ENCODE measurements at regions not wholly inside any gene's neighbourhood (a gene's known extent, or its start where the extent isn't known, plus 50 kb on each side); places are given as distances from the start of the nearest gene placed in this dataset.

GRCh38 chr5:35341189-35341588, 110.9 kb upstream of the PRLR start:
- TF ChIP-seq ZNF274 (IDR thresholded peaks at IDR 0.05; ENCODE audit: low read depth, low read length): no peak
- H3K4me3 ChIP-seq (ENCODE audit: low read length): no peak overlapping the region

GRCh38 chr5:35339616-35340100, 109.4 kb upstream of the PRLR start:
- no peak for TF ChIP-seq ZNF274 (IDR thresholded peaks at IDR 0.05; ENCODE audit: low read depth, low read length)
- H3K4me3 ChIP-seq (ENCODE audit: low read length): no peak overlapping the region

- no peak for TF ChIP-seq ZNF274 (IDR thresholded peaks at IDR 0.05; ENCODE audit: low read depth, low read length)
- no peak overlapping the region for H3K4me3 ChIP-seq (ENCODE audit: low read length)
Observed at GRCh38 chr5:35339006-35339405, 108.7 kb upstream of the PRLR start.

- no peak overlapping the region for H3K4me3 ChIP-seq (ENCODE audit: low read length)
- TF ChIP-seq ZNF274 (IDR thresholded peaks at IDR 0.05; ENCODE audit: low read depth, low read length): no peak
Observed at GRCh38 chr5:35338157-35338453, 107.8 kb upstream of the PRLR start.

DNA sequence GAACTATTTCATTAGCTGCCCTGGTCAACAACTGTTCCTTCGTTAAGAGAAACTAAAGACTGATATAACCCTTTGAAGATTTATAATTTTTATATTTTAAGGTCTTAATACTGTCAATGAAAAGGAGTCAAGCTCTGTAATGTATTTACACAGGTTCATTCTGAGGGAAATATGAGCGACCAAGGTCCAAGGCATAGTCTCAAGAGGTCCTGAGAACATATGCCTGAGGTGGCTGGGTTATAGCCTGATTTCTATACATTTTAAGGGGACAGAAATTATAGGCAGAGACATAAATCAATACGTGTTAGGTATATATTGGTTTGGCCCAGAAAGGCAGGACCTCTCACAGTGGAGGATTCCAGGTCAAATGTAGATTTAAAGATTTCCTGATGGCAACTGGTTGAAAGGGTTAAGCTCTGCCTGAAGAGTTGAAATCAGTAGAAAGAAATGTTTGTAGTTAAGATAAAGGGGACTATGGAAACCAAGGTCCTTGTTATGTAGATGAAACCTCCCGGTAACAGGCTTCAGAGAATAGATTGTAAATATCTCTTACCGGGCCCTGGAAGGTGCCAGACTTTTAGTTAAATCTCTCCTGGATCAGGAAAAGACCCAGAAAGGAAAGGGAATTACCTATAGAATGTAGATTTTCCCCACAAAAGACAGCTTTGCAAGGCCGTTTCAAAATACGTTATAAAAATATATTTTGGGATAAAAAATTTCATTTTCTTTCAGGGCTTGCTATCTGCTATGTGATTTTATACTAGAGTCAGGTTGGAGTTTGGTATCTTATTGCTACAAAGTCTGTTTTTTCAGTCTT, 107.3 kb upstream of the PRLR start:
- no peak for TF ChIP-seq ZNF274 (IDR thresholded peaks at IDR 0.05; ENCODE audit: low read depth, low read length)
- H3K4me3 ChIP-seq (ENCODE audit: low read length): no peak overlapping the region

DNA sequence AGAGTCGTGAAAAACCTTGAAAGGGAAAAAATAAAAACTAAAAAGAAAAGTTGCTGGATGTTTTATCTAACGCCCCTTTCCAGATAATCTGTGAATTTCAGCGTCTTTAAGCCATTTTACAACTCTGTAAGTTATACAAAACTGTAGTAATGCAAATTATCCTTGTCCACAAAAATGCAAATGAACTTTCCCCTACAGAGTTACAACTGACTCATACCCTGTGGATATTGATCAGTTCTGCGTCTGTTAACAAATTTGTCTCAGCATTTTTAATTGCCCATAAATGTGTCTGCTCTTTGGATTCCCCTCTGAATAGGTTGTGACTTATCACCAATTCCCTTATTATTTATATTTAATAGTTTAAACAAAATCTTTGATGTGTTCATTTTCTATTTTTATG, 105.9 kb upstream of the PRLR start:
- no peak overlapping the region for H3K4me3 ChIP-seq (ENCODE audit: low read length)
- TF ChIP-seq ZNF274 (IDR thresholded peaks at IDR 0.05; ENCODE audit: low read depth, low read length): no peak

DNA sequence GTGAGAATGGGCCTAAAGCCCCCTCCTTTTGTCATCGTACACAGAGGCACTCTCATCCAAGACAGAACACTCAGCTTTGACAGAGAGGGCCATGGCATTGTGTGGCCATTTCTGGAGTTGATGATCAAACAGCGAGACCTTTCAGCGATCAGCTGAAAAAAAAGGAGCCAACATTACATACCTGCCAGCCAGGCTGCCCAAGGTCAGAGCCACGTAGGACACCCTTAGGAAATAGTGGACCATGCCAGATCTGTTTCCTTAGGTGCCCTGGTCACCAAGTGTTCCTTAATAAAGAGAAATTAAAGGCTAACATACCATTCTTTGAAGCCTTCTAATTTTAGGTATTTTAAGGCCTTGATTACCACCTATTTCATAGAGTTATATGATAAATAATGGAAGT, 105.5 kb upstream of the PRLR start:
- TF ChIP-seq ZNF274 (IDR thresholded peaks at IDR 0.05; ENCODE audit: low read depth, low read length): no peak
- H3K4me3 ChIP-seq (ENCODE audit: low read length): no peak overlapping the region

DNA sequence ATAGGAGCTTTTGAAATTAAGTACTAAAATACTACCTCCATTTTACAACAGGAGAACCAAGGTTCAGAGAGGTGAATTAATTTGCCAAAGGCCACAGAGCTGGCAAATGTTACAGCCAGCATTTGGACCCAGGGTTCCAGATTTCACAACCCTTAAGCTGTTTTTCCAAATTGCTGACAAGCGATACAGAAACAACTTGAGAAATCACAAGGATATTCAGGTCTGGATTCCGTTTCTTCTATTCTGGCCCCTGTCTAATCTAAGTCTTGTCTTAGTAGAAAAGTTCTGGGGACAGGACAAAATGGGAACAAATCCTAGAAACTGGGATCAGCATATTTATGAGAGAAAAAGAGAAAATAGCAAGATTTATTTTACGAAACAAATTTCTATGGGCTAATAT, 103.1 kb upstream of the PRLR start:
- H3K4me3 ChIP-seq (ENCODE audit: low read length): no peak overlapping the region
- no peak for TF ChIP-seq ZNF274 (IDR thresholded peaks at IDR 0.05; ENCODE audit: low read depth, low read length)

DNA sequence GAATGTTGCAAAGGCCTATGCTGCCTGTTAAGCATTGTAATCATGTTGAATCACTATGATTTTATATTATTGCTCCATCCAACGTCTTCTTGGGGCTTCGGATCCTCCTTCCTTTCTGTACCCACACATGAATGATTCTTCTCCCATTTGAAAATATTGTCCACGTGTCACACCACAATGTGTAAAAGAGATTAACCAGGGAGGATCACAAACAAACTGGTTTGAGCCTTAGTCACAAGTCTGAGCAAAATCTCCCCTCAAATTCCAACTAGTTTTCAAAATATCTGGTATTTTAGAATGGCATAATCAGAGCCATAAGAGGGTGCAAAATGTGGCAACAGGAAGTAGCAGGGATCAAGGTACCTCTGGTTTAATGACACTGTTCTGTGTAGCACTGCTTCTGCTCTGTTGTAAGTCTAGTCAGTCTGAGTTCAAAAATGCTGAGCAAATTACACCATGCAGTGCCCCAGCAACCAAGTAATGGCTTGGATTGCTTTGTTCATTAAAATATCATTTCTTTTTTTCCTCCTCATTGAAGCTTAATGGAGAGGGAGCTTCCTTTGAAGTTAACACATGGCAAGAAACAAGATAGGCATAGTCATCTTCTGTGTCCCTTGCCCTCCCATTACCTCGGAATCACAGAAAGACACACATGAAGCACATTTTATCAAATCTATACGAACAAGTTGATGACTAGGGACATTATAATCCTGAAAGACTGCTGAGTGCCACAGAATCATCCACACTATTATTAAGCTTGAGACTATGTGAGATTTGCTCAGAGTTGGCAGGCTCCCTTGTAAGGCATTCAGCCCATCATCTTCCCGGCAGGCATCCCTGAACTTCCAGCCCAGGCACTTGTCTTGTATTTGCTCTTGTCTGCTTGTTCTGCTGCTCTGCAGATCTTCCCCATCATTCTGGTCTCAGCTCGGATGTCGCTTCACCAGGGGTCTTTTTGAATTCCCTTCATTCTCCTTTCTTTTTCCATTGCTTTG, 102.0 kb upstream of the PRLR start:
- TF ChIP-seq ZNF274 (IDR thresholded peaks at IDR 0.05; ENCODE audit: low read depth, low read length): no peak

DNA sequence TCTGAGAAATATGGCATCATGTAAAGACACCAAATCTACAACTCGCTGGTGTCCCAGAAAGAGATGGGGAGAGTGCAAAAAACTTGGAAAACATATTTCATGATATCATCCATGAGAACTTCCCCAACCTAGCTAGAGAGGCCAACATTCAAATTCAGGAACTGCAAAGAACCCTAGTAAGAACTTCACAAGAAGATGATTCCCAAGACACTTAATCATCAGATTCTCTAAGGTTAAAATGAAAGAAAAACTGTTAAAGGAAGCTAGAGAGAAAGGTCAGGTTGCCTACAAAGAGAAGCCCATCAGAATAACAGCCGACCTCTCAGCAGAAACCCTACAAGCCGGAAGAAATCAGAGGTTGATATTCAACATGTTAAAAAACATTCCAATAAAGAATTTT, 95.5 kb upstream of the PRLR start:
- TF ChIP-seq ZNF274 (IDR thresholded peaks at IDR 0.05; ENCODE audit: low read depth, low read length): no peak

More for the DNA sequence above, 102.0 kb upstream of the PRLR start:
- H3K4me3 ChIP-seq (ENCODE audit: low read length): no peak overlapping the region

GRCh38 chr5:35324679-35325078, 94.4 kb upstream of the PRLR start:
- H3K4me3 ChIP-seq (ENCODE audit: low read length): no peak overlapping the region
- no peak for TF ChIP-seq ZNF274 (IDR thresholded peaks at IDR 0.05; ENCODE audit: low read depth, low read length)

More for the DNA sequence above, 95.5 kb upstream of the PRLR start:
- H3K4me3 ChIP-seq (ENCODE audit: low read length): no peak overlapping the region

DNA sequence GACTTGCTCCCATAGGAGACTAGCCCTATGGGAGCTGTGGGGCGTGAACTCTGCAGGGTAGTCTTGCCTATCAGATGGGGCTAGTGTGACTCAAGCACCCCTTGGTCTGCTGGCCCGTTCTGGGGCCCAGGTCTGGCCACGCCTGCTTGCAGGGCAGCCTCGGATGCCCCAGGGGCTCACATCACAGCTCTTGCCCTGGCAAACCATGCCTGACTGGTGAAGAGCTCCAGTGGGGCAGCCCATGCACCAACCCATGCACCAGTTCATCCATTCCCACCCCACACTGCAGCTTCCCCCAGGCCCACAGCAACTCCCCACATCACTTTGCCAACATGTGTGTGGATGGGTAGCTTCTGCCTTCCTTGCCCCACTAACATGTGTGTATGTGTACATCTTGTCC, 93.9 kb upstream of the PRLR start:
- no peak overlapping the region for H3K4me3 ChIP-seq (ENCODE audit: low read length)
- no peak for TF ChIP-seq ZNF274 (IDR thresholded peaks at IDR 0.05; ENCODE audit: low read depth, low read length)

DNA sequence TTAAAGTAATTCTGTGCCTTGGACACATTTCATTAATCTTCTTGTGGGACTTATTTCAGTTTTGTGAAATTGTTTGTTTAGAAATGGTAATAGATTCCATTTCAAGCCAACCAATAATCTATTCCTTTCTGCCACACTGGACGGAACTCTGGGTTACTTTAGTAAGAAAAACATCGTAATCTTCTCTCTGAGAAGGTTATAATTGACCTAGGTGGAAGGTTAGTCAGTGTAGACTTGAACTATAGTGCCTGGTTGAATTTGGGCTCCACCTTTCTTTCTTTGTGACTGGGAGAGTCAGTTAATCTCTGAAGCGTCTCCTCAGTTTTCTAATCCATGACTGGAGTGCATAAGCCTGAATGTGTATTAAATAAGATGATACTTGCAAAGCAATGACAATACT, 89.7 kb upstream of the PRLR start:
- no peak overlapping the region for H3K4me3 ChIP-seq (ENCODE audit: low read length)
- TF ChIP-seq ZNF274 (IDR thresholded peaks at IDR 0.05; ENCODE audit: low read depth, low read length): no peak

GRCh38 chr5:35319333-35320002, 89.2 kb upstream of the PRLR start:
- no peak overlapping the region; the same call in 1 of the 2 replicates for H3K4me3 ChIP-seq (ENCODE audit: low read length)
- TF ChIP-seq ZNF274 (IDR thresholded peaks at IDR 0.05; ENCODE audit: low read depth, low read length): no peak
